ENCODE measurements at regions not wholly inside any gene's neighbourhood (a gene's known extent, or its start where the extent isn't known, plus 50 kb on each side); places are given as distances from the start of the nearest gene placed in this dataset.

- TF ChIP-seq POLR2A (IDR thresholded peaks at IDR 0.05; ENCODE audit: low read depth, low read length) (no peak), TAF1 (IDR thresholded peaks at IDR 0.05; ENCODE audit: low read depth, low read length) (no peak)
Measured at GRCh38 chr6:168148231-168148849, 69.3 kb upstream of the FRMD1 start.
